ENCODE measurements at regions not wholly inside any gene's neighbourhood (a gene's known extent, or its start where the extent isn't known, plus 50 kb on each side); places are given as distances from the start of the nearest gene placed in this dataset.
"Not testable (repeated sequence)": the region's sequence is repeated elsewhere in the genome, so short reads cannot be mapped to it uniquely, and the experiment has no call there.

- no peaks in the 10 kb centered on the region for H3K27me3 ChIP-seq (ENCODE audit: control insufficient read depth, insufficient read depth, low read length)
- H3K4me3 ChIP-seq (ENCODE audit: low read depth, low read length) = no peak overlapping the region
- no peak for FAIRE-seq
- no peak for DNase-seq (ENCODE audit: low read depth)
- no peak for TF ChIP-seq CTCF (IDR thresholded peaks at IDR 0.05; ENCODE audit: insufficient read depth, low read length, severe bottlenecking)
- H3K36me3 ChIP-seq (ENCODE audit: control insufficient read depth, insufficient read depth, low read length) = no peaks in the 10 kb centered on the region
Observed at GRCh38 chr11:134656861-134657540, 245.0 kb upstream of the B3GAT1 start.

- DNase-seq (ENCODE audit: low read depth); FAIRE-seq; H3K36me3 ChIP-seq (ENCODE audit: control insufficient read depth, insufficient read depth, low read length); H3K27me3 ChIP-seq (ENCODE audit: control insufficient read depth, insufficient read depth, low read length); H3K4me3 ChIP-seq (ENCODE audit: low read depth, low read length): not testable (repeated sequence)
Observed at GRCh38 chr11:134656086-134656840, 244.2 kb upstream of the B3GAT1 start.

GRCh38 chr11:134655189-134655989 is 243.3 kb upstream of the B3GAT1 start:
- Histone ChIP-seq H3K4me3 (ENCODE audit: low read depth, low read length) (no peak overlapping the region), H3K27me3 (ENCODE audit: control insufficient read depth, insufficient read depth, low read length) (no peaks in the 10 kb centered on the region), H3K36me3 (ENCODE audit: control insufficient read depth, insufficient read depth, low read length) (no peaks in the 10 kb centered on the region)
- TF ChIP-seq CTCF (IDR thresholded peaks at IDR 0.05; ENCODE audit: insufficient read depth, low read length, severe bottlenecking) = no peak
- DNase-seq (ENCODE audit: low read depth) (no peak), FAIRE-seq (no peak)

GRCh38 chr11:134654161-134654915 is 242.3 kb upstream of the B3GAT1 start:
- no peak for DNase-seq (ENCODE audit: low read depth)
- FAIRE-seq = no peak
- no peaks in the 10 kb centered on the region for H3K27me3 ChIP-seq (ENCODE audit: control insufficient read depth, insufficient read depth, low read length)
- no peak for TF ChIP-seq CTCF (IDR thresholded peaks at IDR 0.05; ENCODE audit: insufficient read depth, low read length, severe bottlenecking)
- H3K36me3 ChIP-seq (ENCODE audit: control insufficient read depth, insufficient read depth, low read length) = no peaks in the 10 kb centered on the region
- no peak overlapping the region for H3K4me3 ChIP-seq (ENCODE audit: low read depth, low read length)

- no peak for DNase-seq (ENCODE audit: low read depth)
- no peak overlapping the region for H3K4me3 ChIP-seq (ENCODE audit: low read depth, low read length)
Observed at GRCh38 chr11:134652586-134653255, 240.7 kb upstream of the B3GAT1 start.

More at GRCh38 chr11:134652586-134653255, 240.7 kb upstream of the B3GAT1 start:
- Histone ChIP-seq H3K36me3 (ENCODE audit: control insufficient read depth, insufficient read depth, low read length) (no peaks in the 10 kb centered on the region), H3K27me3 (ENCODE audit: control insufficient read depth, insufficient read depth, low read length) (no peaks in the 10 kb centered on the region)
- FAIRE-seq = no peak
- TF ChIP-seq CTCF (IDR thresholded peaks at IDR 0.05; ENCODE audit: insufficient read depth, low read length, severe bottlenecking) = no peak

Measured in bronchial epithelial cell (primary cell).